HepG2 (cell line): ENCODE measurements at regions not wholly inside any gene's neighbourhood (a gene's known extent, or its start where the extent isn't known, plus 50 kb on each side); places are given as distances from the start of the nearest gene placed in this dataset.

Experiments
- ATAC-seq: fragments of 200-7000 bp; cut with Tn5 transposase; 3 replicates; pipeline ENCODE4 v1.9.1; 2020; ENCODE audit warnings: mild to moderate bottlenecking, moderate library complexity
- BruUV-seq: library from RNA; stranded (reverse); fragments of 400-500 nt; replicated peaks from 2 replicates; lab custom pipeline; 2021; lab: Mats Ljungman, UMichigan
- CTCF ChIA-PET: fragments of 300-600 bp; formaldehyde crosslinking; extraction: SDS; loops from one replicate; lab custom pipeline; 2021; ENCODE audit warnings: low total read pairs, inconsistent platforms, low intra/inter-chr PET ratio; lab: Yijun Ruan, JAX
- POLR2A ChIA-PET: fragments of 350-600 bp; sonication (Branson Sonifier 250); formaldehyde crosslinking; loops from one replicate; lab custom pipeline; 2020; ENCODE audit warnings: antibody characterized with exemption, inconsistent platforms; lab: Yijun Ruan, JAX
- DNase-seq: peaks from one replicate; pipeline ENCODE4 v3.0.0-alpha.2; 2015; ENCODE audit warnings: low spot score
- FAIRE-seq: peaks from 3 replicates; lab custom pipeline; 2011; peaks lifted over from hg19 to GRCh38; lab: Jason Lieb, UNC
- H2AFZ ChIP-seq: one replicate; pipeline ENCODE4 v1.6.1; 2011; ENCODE audit warnings: low read length, inconsistent platforms
- H3K27ac ChIP-seq: fragments of 300-600 bp; 3 replicates; pipeline ENCODE4 v1.8.0; 2011; ENCODE audit warnings: mixed run types, mild to moderate bottlenecking, mixed read lengths, low read length, inconsistent platforms; ENCODE audit not compliant: insufficient read depth; ENCODE audit errors: extremely low read length
- H3K27me3 ChIP-seq, 2 experiments: fragments of 200-600 bp in 1 of 2; 2 replicates in 1 of 2; 3 replicates in 1 of 2; pipeline versions ENCODE4 v1.6.0 to v1.8.0; 2011; ENCODE audit warnings: low read length in 2 of 2, mild to moderate bottlenecking in 2 of 2, moderate library complexity in 2 of 2, inconsistent platforms in 1 of 2; ENCODE audit not compliant: insufficient read depth in 2 of 2, control insufficient read depth in 1 of 2
- H3K36me3 ChIP-seq, 2 experiments: fragments of 200-600 bp in 1 of 2; replicated peaks in 1 of 2; 2 replicates in 1 of 2; 3 replicates in 1 of 2; pipeline versions ENCODE4 v1.5.1 to v1.8.0; 2011; ENCODE audit warnings: low read length in 2 of 2, inconsistent platforms in 1 of 2; ENCODE audit not compliant: insufficient read depth in 2 of 2, control insufficient read depth in 1 of 2
- H3K4me1 ChIP-seq: 2 replicates; pipeline ENCODE4 v1.5.1; 2012; ENCODE audit warnings: low read length, inconsistent platforms; ENCODE audit not compliant: insufficient read depth
- H3K4me2 ChIP-seq: 2 replicates; pipeline ENCODE4 v1.6.0; 2011; ENCODE audit warnings: low read depth, low read length, inconsistent platforms
- H3K4me3 ChIP-seq, 3 experiments: fragments of 200-600 bp in 1 of 3; sonication (generic), shearing (Covaris generic) in 1 of 3; replicated peaks in 1 of 3; 2 replicates each; pipeline ENCODE4 v1.5.1; 2011 to 2016; ENCODE audit warnings: low read length in 3 of 3, inconsistent platforms in 2 of 3, low read depth in 2 of 3, mild to moderate bottlenecking in 2 of 3, control low read depth in 1 of 3, mixed read lengths in 1 of 3; ENCODE audit not compliant: insufficient read depth in 1 of 3
- H3K79me2 ChIP-seq: one replicate; pipeline ENCODE4 v1.6.1; 2011; ENCODE audit warnings: low read length, inconsistent platforms; ENCODE audit not compliant: insufficient read depth
- H3K9ac ChIP-seq: 2 replicates; pipeline ENCODE4 v1.6.0; 2011; ENCODE audit warnings: mild to moderate bottlenecking, low read depth, low read length, inconsistent platforms; ENCODE audit not compliant: insufficient read depth
- H3K9me3 ChIP-seq: 2 replicates; pipeline ENCODE4 v1.5.1; 2012; ENCODE audit warnings: mild to moderate bottlenecking, low read length
- H4K20me1 ChIP-seq: 2 replicates; pipeline ENCODE4 v1.6.0; 2011; ENCODE audit warnings: inconsistent platforms, mild to moderate bottlenecking, low read length, moderate library complexity; ENCODE audit not compliant: insufficient read depth
- BORCS8-MEF2B ChIP-seq: sonication (generic); formaldehyde crosslinking; IDR thresholded peaks from 2 replicates; pipeline ENCODE4 v1.8.0; 2022; ENCODE audit warnings: mild to moderate bottlenecking, missing genetic modification reagents
- PAX8 ChIP-seq: sonication (generic); formaldehyde crosslinking; IDR thresholded peaks from 2 replicates; pipeline ENCODE4 v1.8.0; 2022; ENCODE audit warnings: mild to moderate bottlenecking, missing genetic modification reagents, borderline replicate concordance
- RELA ChIP-seq: sonication (generic); formaldehyde crosslinking; IDR thresholded peaks from 2 replicates; pipeline ENCODE4 v1.4.0; 2020; ENCODE audit warnings: missing genetic modification reagents
- TEAD2 ChIP-seq: sonication (generic); formaldehyde crosslinking; IDR thresholded peaks from 2 replicates; pipeline ENCODE4 v1.9.0; 2021; ENCODE audit warnings: missing genetic modification reagents
- ZFP37 ChIP-seq: sonication (generic); formaldehyde crosslinking; IDR thresholded peaks from 2 replicates; pipeline ENCODE4 v1.4.0; 2020; ENCODE audit warnings: missing genetic modification reagents, borderline replicate concordance
- ZNF12 ChIP-seq: sonication (generic); formaldehyde crosslinking; IDR thresholded peaks from 2 replicates; pipeline ENCODE4 v1.5.0; 2020; ENCODE audit warnings: missing genetic modification reagents
- ZNF367 ChIP-seq: sonication (generic); formaldehyde crosslinking; IDR thresholded peaks from 2 replicates; pipeline ENCODE4 v1.4.0; 2020; ENCODE audit warnings: missing genetic modification reagents, borderline replicate concordance
- ZNF558 ChIP-seq: sonication (generic); formaldehyde crosslinking; IDR thresholded peaks from 2 replicates; pipeline ENCODE4 v1.9.0; 2022; ENCODE audit warnings: mild to moderate bottlenecking, missing genetic modification reagents, borderline replicate concordance
- WGBS: methylation state at CpG from one replicate; pipeline ENCODE4 v1.1.6; 2017; ENCODE audit warnings: low lambda C conversion rate; 5-methylcytosine and 5-hydroxymethylcytosine counted together
- in situ Hi-C: cut with HindIII; loops from 2 replicates; pipeline ENCODE4 v1.10.0; 2017; ENCODE audit warnings: low pct_unique_long_range_greater_than_20kb; ENCODE audit not compliant: extremely low pct_ligation_motif_present
- intact Hi-C: fragments of 100-400 bp; cut with micrococcal nuclease; formaldehyde crosslinking; loops from one replicate; pipeline ENCODE4 v1.10.0; 2022; ENCODE audit not compliant: unreplicated experiment
- TF ChIP-seq, protein P1 (sequence below): sonication (generic); formaldehyde crosslinking; IDR thresholded peaks from 2 replicates; pipeline ENCODE4 v1.4.0; 2020; ENCODE audit warnings: missing genetic modification reagents
- TF ChIP-seq, protein P2 (sequence below): sonication (generic); formaldehyde crosslinking; IDR thresholded peaks from 2 replicates; pipeline ENCODE4 v1.4.0; 2020; ENCODE audit warnings: mild to moderate bottlenecking, missing genetic modification reagents
- TF ChIP-seq, protein P3 (sequence below): sonication (generic); formaldehyde crosslinking; IDR thresholded peaks from 2 replicates; pipeline ENCODE4 v1.8.0; 2022; ENCODE audit warnings: mild to moderate bottlenecking, missing genetic modification reagents, moderate library complexity

DNA sequence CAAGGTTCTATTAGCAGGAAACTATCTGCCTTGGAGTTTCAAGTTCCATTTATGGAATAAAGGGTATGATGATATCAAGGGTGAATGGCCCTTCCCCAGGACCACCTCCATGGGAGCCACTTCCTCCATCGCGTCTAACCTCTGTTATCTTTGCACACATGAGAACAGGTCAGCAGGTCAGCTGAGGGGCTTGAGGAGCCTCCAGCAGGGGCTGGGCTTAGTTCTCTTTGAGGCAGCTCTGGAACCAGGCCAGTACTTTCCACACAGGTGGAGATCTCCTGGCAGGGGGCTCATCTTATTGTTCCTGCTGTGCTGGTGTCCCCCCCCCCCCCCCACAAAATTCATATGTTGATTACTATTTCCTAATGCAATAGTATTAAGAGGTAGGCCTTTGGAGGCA is 472.2 kb upstream of the ZMIZ1 start (continued):
- TF ChIP-seq, protein P1, sequence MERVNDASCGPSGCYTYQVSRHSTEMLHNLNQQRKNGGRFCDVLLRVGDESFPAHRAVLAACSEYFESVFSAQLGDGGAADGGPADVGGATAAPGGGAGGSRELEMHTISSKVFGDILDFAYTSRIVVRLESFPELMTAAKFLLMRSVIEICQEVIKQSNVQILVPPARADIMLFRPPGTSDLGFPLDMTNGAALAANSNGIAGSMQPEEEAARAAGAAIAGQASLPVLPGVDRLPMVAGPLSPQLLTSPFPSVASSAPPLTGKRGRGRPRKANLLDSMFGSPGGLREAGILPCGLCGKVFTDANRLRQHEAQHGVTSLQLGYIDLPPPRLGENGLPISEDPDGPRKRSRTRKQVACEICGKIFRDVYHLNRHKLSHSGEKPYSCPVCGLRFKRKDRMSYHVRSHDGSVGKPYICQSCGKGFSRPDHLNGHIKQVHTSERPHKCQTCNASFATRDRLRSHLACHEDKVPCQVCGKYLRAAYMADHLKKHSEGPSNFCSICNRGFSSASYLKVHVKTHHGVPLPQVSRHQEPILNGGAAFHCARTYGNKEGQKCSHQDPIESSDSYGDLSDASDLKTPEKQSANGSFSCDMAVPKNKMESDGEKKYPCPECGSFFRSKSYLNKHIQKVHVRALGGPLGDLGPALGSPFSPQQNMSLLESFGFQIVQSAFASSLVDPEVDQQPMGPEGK: no peak
- TF ChIP-seq, all 625 proteins: peak for 0

DNA sequence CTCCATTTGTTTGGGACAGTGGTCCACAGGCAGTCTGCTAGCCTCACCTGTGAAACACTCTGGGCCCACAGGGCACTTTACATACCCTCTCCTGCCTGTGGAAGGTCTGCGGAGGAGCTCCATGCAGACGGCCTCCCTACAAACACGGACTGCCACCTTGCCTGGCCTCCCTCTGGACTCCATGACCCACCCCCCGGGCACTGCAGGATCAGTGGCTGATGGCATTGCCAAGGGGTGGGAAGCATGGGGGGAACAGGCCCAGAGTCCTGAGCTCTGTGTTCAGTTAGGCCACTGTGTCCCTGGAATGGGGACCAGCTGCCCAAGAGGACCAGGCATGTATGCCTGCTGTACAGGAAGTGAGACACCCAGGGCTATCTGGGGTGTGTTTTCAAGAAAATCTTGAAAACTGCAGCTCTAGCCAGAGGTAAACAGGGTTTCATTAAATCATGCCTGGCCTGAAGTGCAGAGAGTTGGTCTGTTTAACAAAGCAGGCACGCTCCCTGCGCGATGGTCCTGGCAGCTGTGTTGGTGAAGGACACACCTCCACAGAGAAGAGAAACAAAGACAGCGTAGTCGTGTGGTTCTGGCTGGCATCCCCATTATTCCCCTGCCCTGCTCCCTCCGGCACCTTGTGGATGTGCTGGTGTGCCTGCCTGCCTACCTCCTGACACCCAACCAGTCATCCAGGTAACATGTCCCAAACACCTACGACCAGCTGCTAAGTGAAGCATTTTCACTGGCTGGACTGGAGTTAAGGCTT is 470.8 kb upstream of the ZMIZ1 start:
- H3K4me1 ChIP-seq: no peaks in the 10 kb centered on the region
- H3K27ac ChIP-seq: no peak overlapping the region
- intact Hi-C loops (no loop called here), in situ Hi-C loops (no loop called here)
- H3K4me2 ChIP-seq: no peak overlapping the region
- no peaks in the 10 kb centered on the region for H3K36me3 ChIP-seq
- H3K9ac ChIP-seq: no peak overlapping the region
- no peak overlapping the region for H3K4me3 ChIP-seq
- no peak overlapping the region for H2AFZ ChIP-seq
- WGBS: 74% methylated on average over 5 of the region's 11 CpGs
- H3K9me3 ChIP-seq: no peaks in the 10 kb centered on the region
- FAIRE-seq (no peak), ATAC-seq (no peak), DNase-seq (no peak)
- ChIA-PET CTCF (no interaction called here), POLR2A (interaction anchor here (1.2 kb wide), 1 partner anchor 8 kb away, joined by 4 read pairs; no protein-coding TSS in a partner anchor)
- no peaks in the 10 kb centered on the region for H4K20me1 ChIP-seq
- peaks cover 3 to 7% of the 10 kb centered on the region in 2 experiments; a peak in 4 of 5 replicates for H3K27me3 ChIP-seq
- no peaks in the 10 kb centered on the region for H3K79me2 ChIP-seq
- no TSS peak for BruUV-seq
- no peak for TF ChIP-seq PAX8 (CRISPR knock-in tag)
- TF ChIP-seq, protein P2, sequence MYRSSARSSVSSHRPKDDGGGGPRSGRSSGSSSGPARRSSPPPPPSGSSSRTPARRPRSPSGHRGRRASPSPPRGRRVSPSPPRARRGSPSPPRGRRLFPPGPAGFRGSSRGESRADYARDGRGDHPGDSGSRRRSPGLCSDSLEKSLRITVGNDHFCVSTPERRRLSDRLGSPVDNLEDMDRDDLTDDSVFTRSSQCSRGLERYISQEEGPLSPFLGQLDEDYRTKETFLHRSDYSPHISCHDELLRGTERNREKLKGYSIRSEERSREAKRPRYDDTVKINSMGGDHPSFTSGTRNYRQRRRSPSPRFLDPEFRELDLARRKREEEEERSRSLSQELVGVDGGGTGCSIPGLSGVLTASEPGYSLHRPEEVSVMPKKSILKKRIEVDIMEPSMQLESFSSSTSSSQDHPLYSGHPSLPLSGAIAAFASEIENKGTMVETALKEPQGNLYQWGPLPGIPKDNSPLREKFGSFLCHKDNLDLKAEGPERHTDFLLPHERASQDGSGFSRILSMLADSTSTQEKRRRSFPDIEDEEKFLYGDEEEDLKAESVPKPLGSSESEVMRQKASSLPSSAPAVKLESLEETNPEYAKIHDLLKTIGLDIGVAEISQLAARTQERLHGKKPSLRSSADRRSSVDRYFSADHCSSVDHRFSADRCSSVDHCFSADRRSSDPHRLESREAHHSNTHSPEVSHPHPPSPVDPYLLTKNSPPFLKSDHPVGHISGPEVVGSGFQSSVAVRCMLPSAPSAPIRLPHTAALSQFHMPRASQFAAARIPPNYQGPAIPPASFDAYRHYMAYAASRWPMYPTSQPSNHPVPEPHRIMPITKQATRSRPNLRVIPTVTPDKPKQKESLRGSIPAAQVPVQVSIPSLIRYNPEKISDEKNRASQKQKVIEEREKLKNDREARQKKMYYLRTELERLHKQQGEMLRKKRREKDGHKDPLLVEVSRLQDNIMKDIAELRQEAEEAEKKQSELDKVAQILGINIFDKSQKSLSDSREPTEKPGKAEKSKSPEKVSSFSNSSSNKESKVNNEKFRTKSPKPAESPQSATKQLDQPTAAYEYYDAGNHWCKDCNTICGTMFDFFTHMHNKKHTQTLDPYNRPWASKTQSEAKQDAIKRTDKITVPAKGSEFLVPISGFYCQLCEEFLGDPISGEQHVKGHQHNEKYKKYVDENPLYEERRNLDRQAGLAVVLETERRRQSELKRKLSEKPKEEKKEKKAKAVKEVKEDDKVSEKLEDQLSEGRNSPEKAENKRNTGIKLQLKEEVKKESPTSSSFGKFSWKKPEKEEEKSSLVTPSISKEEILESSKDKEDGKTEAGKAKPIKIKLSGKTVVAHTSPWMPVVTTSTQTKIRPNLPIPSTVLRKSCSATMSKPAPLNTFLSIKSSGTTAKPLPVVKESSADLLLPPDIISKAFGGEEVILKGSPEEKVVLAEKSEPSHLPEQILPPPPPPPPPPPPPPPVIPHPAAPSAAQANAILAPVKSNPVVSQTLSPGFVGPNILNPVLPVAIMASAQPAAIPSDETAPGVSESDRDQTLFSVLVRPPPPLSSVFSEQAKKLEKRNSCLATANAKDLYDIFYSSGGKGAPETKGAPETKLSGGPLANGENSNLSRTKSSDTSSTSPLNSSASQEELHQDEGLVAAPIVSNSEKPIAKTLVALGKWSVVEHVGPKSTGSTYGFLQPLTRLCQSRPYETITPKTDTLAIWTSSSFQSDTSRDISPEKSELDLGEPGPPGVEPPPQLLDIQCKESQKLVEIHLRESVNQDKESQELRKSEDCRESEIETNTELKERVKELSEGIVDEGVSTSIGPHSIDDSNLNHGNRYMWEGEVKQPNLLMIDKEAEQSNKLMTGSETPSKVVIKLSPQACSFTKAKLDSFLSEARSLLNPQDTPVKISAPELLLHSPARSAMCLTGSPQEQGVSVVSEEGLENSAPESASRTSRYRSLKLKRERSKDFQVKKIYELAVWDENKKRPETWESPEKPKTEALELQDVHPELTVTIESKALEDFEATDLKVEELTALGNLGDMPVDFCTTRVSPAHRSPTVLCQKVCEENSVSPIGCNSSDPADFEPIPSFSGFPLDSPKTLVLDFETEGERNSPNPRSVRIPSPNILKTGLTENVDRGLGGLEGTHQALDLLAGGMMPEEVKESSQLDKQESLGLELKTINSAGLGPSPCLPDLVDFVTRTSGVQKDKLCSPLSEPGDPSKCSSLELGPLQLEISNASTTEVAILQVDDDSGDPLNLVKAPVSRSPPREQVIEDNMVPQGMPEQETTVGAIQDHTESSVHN (CRISPR knock-in tag): no peak
- no peak for TF ChIP-seq BORCS8-MEF2B
- no peak for TF ChIP-seq ZNF367 (CRISPR knock-in tag)
- no peak for TF ChIP-seq ZFP37 (CRISPR knock-in tag)
- no peak for TF ChIP-seq ZNF12
- no peak for TF ChIP-seq ZNF558
- TF ChIP-seq RELA (CRISPR knock-in tag): no peak
- TF ChIP-seq, protein P3, sequence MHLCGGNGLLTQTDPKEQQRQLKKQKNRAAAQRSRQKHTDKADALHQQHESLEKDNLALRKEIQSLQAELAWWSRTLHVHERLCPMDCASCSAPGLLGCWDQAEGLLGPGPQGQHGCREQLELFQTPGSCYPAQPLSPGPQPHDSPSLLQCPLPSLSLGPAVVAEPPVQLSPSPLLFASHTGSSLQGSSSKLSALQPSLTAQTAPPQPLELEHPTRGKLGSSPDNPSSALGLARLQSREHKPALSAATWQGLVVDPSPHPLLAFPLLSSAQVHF: no peak
- TF ChIP-seq TEAD2 (CRISPR knock-in tag): no peak
